ENCODE measurements at regions not wholly inside any gene's neighbourhood (a gene's known extent, or its start where the extent isn't known, plus 50 kb on each side); places are given as distances from the start of the nearest gene placed in this dataset.

- no peak for DNase-seq (ENCODE audit: low read depth in 2 of 2)
These were observed 50.7 kb upstream of the GPR157 start for GRCh38 chr1:9179463-9180110.

DNA sequence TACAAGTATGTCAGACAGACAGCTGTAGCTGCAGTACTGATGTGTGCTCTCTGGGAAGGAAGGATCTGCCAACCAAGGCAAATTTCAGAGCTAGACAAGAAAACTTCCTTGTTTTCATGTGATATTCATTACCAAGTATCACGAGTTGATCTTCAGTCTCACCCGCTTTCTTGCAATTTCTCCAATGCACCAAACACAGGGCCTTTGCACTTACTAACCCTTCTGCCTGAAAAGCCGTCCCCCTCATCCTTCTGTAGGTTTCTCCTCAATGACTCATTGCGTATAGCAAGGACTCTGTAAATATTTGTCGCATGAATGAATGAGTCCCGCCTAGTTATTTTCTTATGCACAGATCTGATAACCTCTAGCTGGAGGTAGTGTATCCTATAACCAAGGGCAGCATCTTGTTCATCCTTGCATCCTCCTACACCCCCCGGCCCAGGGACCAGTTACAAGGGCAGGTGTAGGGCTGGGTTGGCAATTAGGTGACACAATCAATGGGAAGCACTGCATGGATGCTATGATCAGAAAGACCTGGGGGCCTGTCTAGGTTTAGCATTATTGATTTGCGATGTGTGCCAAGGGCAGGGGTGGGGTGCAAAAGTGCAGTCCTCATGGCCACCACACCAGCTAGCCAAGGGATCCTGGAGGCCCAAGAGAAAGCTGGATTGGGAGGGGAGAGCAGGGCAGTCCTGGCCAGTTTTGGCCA, 51.4 kb upstream of the GPR157 start:
- no peak for DNase-seq (ENCODE audit: low read depth in 2 of 2)

GRCh38 chr1:9181176-9181906, 52.4 kb upstream of the GPR157 start:
- peak; percentile 31 to 65 for DNase-seq (ENCODE audit: low read depth in 2 of 2)

- DNase-seq (ENCODE audit: low read depth in 2 of 2), result no peak
These were observed 52.4 kb upstream of the H6PD start for GRCh38 chr1:9181990-9182783.

- DNase-seq (ENCODE audit: low read depth in 2 of 2), result no peak
These were observed 51.8 kb upstream of the H6PD start for GRCh38 chr1:9182784-9183257.

GRCh38 chr1:9183441-9183840, 51.1 kb upstream of the H6PD start:
- DNase-seq (ENCODE audit: low read depth in 2 of 2), result no peak

DNA sequence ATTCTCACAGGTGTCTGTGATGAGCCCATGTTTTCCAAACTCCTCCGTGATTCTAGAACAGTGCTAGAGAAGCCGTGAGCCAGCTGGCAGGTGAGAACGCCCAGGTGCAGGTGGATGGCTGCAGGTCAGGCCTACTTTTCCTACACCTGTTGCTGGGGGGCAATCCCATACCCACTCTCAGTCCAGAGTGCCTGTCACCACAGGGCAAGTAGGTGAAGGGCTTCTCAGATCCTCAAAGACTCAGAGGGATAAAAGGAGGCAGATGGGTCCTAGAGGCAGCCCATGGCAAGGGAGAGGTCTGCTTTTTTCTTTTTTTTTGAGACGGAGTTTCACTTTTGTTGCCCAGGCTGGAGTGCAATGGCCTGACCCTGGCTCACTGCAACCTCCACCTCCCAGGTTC, 50.7 kb upstream of the H6PD start:
- no peak for DNase-seq (ENCODE audit: low read depth in 2 of 2)

DNA sequence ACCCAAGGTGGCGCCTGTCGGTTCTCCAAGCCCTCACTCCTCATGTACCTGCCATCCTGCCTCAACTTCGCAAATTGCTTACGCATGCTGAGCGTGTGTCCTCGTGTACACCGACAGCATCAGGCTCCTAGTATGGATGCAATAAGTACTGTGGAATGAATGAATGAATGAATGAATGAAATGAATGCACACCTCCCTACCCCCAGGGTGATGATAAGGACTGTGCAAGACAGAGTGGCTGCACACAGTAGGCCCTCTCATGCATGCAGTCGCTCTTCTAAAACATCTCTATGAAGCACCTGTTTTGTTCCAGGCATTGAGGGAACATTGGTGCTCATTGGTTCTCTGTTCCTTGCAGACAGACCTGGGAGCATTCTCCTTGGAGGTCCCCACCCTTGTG, 49.8 kb upstream of the H6PD start:
- DNase-seq (ENCODE audit: low read depth in 2 of 2), result no peak
